ENCODE measurements at regions not wholly inside any gene's neighbourhood (a gene's known extent, or its start where the extent isn't known, plus 50 kb on each side); places are given as distances from the start of the nearest gene placed in this dataset.
"Not testable (repeated sequence)": the region's sequence is repeated elsewhere in the genome, so short reads cannot be mapped to it uniquely, and the experiment has no call there.

- ATAC-seq, result no peak
- DNase-seq, result no peak
- intact Hi-C loops (cut with micrococcal nuclease), result no loop called here
Observed at GRCh38 chr2:145573608-145574007, 1053.7 kb upstream of the ZEB2 start.

GRCh38 chr2:145572238-145572637, 1052.3 kb upstream of the ZEB2 start:
- intact Hi-C loops (cut with micrococcal nuclease), result no loop called here
- DNase-seq (no peak), ATAC-seq (no peak)

GRCh38 chr2:145569108-145569507, 1049.2 kb upstream of the ZEB2 start:
- no peak for DNase-seq
- intact Hi-C loops (cut with micrococcal nuclease), result no loop called here
- ATAC-seq, result no peak

GRCh38 chr2:145563741-145564615, 1044.1 kb upstream of the ZEB2 start:
- ATAC-seq, result no peak
- no peak for DNase-seq
- intact Hi-C loops (cut with micrococcal nuclease), result no loop called here

GRCh38 chr2:145561152-145561551, 1041.2 kb upstream of the ZEB2 start:
- intact Hi-C loops (cut with micrococcal nuclease), result no loop called here
- ATAC-seq (no peak), DNase-seq (no peak)

- intact Hi-C loops (cut with micrococcal nuclease), result no loop called here
- ATAC-seq, result no peak
Observed at GRCh38 chr2:145558617-145559350, 1038.9 kb upstream of the ZEB2 start.

GRCh38 chr2:145555360-145555759, 1035.4 kb upstream of the ZEB2 start:
- ATAC-seq (no peak), DNase-seq (no peak)
- intact Hi-C loops (cut with micrococcal nuclease), result no loop called here

More at GRCh38 chr2:145558617-145559350, 1038.9 kb upstream of the ZEB2 start:
- DNase-seq, result no peak

- ATAC-seq, result no peak
- intact Hi-C loops (cut with micrococcal nuclease), result no loop called here
- no peak for DNase-seq
Observed at GRCh38 chr2:145551686-145552085, 1031.8 kb upstream of the ZEB2 start.

GRCh38 chr2:145548479-145548878, 1028.6 kb upstream of the ZEB2 start:
- no peak for DNase-seq
- intact Hi-C loops (cut with micrococcal nuclease), result no loop called here
- no peak for ATAC-seq

- DNase-seq (no peak), ATAC-seq (no peak)
- intact Hi-C loops (cut with micrococcal nuclease), result no loop called here
Observed at GRCh38 chr2:145547620-145548019, 1027.7 kb upstream of the ZEB2 start.

GRCh38 chr2:145546091-145546490, 1026.2 kb upstream of the ZEB2 start:
- DNase-seq (no peak), ATAC-seq (no peak)
- intact Hi-C loops (cut with micrococcal nuclease), result no loop called here

- DNase-seq (no peak), ATAC-seq (no peak)
- intact Hi-C loops (cut with micrococcal nuclease), result no loop called here
Observed at GRCh38 chr2:145543856-145544255, 1023.9 kb upstream of the ZEB2 start.

GRCh38 chr2:145543155-145543554, 1023.2 kb upstream of the ZEB2 start:
- no peak for ATAC-seq

GRCh38 chr2:145541028-145541427, 1021.1 kb upstream of the ZEB2 start:
- intact Hi-C loops (cut with micrococcal nuclease), result no loop called here
- DNase-seq (no peak), ATAC-seq (no peak)

More at GRCh38 chr2:145543155-145543554, 1023.2 kb upstream of the ZEB2 start:
- intact Hi-C loops (cut with micrococcal nuclease), result no loop called here
- no peak for DNase-seq

- DNase-seq (no peak), ATAC-seq (no peak)
- intact Hi-C loops (cut with micrococcal nuclease), result no loop called here
Observed at GRCh38 chr2:145538661-145539350, 1018.9 kb upstream of the ZEB2 start.

- no peak for ATAC-seq
- DNase-seq, result no peak
- intact Hi-C loops (cut with micrococcal nuclease), result no loop called here
Observed at GRCh38 chr2:145530653-145531052, 1010.7 kb upstream of the ZEB2 start.

- DNase-seq (no peak), ATAC-seq (no peak)
- intact Hi-C loops (cut with micrococcal nuclease), result no loop called here
Observed at GRCh38 chr2:145524836-145525235, 1004.9 kb upstream of the ZEB2 start.

GRCh38 chr2:145524303-145524702, 1004.4 kb upstream of the ZEB2 start:
- intact Hi-C loops (cut with micrococcal nuclease), result no loop called here

GRCh38 chr2:145519254-145519653, 999.3 kb upstream of the ZEB2 start:
- ATAC-seq; DNase-seq; intact Hi-C loops (cut with micrococcal nuclease): not testable (repeated sequence)

More at GRCh38 chr2:145524303-145524702, 1004.4 kb upstream of the ZEB2 start:
- ATAC-seq (no peak), DNase-seq (no peak)

- intact Hi-C loops (cut with micrococcal nuclease), result no loop called here
- DNase-seq (no peak), ATAC-seq (no peak)
Observed at GRCh38 chr2:145511946-145512345, 992.0 kb upstream of the ZEB2 start.

All from left ventricle myocardium superior (tissue), 1 donor.